Hepatocyte (in vitro differentiated cells): ENCODE measurements at regions not wholly inside any gene's neighbourhood (a gene's known extent, or its start where the extent isn't known, plus 50 kb on each side); places are given as distances from the start of the nearest gene placed in this dataset.

Experiments
- DNase-seq: peaks from one replicate; pipeline ENCODE4 v3.0.0-alpha.2; 2016; ENCODE audit warnings: low spot score
- H2AFZ ChIP-seq: fragments of 200-600 bp; sonication (generic); 2 replicates; pipeline ENCODE4 v1.6.0; 2016; ENCODE audit warnings: antibody characterized with exemption, mild to moderate bottlenecking
- H3K27ac ChIP-seq: fragments of 200-600 bp; sonication (generic); 2 replicates; pipeline ENCODE4 v1.5.1; 2016; ENCODE audit warnings: mild to moderate bottlenecking
- H3K27me3 ChIP-seq: fragments of 200-600 bp; sonication (generic); 2 replicates; pipeline ENCODE4 v1.6.1; 2016
- H3K36me3 ChIP-seq: fragments of 200-600 bp; sonication (generic); replicated peaks from 2 replicates; pipeline ENCODE4 v1.5.1; 2016; ENCODE audit warnings: low read depth; ENCODE audit not compliant: insufficient read depth
- H3K4me1 ChIP-seq: fragments of 200-600 bp; sonication (generic); 2 replicates; pipeline ENCODE4 v1.5.1; 2016; ENCODE audit warnings: mild to moderate bottlenecking, moderate library complexity; ENCODE audit not compliant: insufficient read depth
- H3K4me2 ChIP-seq: fragments of 200-600 bp; sonication (generic); 2 replicates; pipeline ENCODE4 v1.6.0; 2016
- H3K4me3 ChIP-seq: fragments of 200-600 bp; sonication (generic); 2 replicates; pipeline ENCODE4 v1.5.1; 2016; ENCODE audit warnings: mild to moderate bottlenecking
- H3K79me2 ChIP-seq: fragments of 200-600 bp; sonication (generic); 2 replicates; pipeline ENCODE4 v1.6.0; 2017; ENCODE audit warnings: mild to moderate bottlenecking
- H3K9me2 ChIP-seq: fragments of 200-600 bp; sonication (generic); replicated peaks from 2 replicates; pipeline ENCODE4 v1.6.0; 2017; ENCODE audit warnings: mild to moderate bottlenecking; ENCODE audit not compliant: insufficient read depth
- H3K9me3 ChIP-seq: fragments of 200-600 bp; sonication (generic); 2 replicates; pipeline ENCODE4 v1.5.1; 2016; ENCODE audit warnings: low read depth, mild to moderate bottlenecking
- H4K20me1 ChIP-seq: fragments of 200-600 bp; sonication (generic); 2 replicates; pipeline ENCODE4 v1.6.0; 2016; ENCODE audit warnings: mild to moderate bottlenecking; ENCODE audit not compliant: insufficient read depth, poor library complexity, severe bottlenecking
- CTCF ChIP-seq: fragments of 200-600 bp; sonication (generic); IDR thresholded peaks from 2 replicates; pipeline ENCODE4 v1.5.1; 2016; ENCODE audit warnings: antibody characterized with exemption, mild to moderate bottlenecking; ENCODE audit not compliant: poor library complexity
- EZH2 ChIP-seq: fragments of 200-600 bp; sonication (generic); IDR thresholded peaks from 2 replicates; pipeline ENCODE4 v1.6.1; 2016; ENCODE audit warnings: antibody characterized with exemption, mild to moderate bottlenecking, borderline replicate concordance
- EZH2phosphoT487 ChIP-seq: fragments of 200-600 bp; sonication (generic); IDR thresholded peaks from one replicate; pipeline ENCODE4 v1.6.1; 2018; ENCODE audit warnings: antibody characterized with exemption, mild to moderate bottlenecking, low read depth, moderate library complexity; ENCODE audit not compliant: unreplicated experiment, severe bottlenecking
- WGBS: methylation state at CpG from one replicate; pipeline ENCODE4 v1.1.6; 2016; ENCODE audit warnings: low lambda C conversion rate; ENCODE audit errors: missing lambda C conversion rate; 5-methylcytosine and 5-hydroxymethylcytosine counted together

DNA sequence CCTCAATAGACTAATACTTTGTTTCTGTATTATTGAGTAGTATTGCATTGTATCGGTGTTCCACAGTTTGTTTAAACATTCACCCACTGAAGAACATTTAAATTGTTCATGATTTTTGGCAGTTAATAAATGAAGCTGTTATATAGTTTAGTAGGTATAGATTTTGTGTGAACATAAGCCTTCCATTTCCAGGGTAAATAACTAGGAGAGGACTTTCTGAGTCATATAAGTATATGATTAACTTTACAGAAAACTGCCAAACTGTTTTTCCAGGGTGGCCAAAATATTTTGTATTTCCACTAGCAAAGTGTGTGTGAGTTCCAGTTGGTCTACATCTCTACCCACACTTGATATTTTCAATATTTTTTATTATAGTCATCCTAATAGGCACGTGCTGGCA, 70.0 kb upstream of the MLIP start:
- Histone ChIP-seq H3K4me1 (peaks cover 9% of the 10 kb centered on the region), H3K36me3 (no peaks in the 10 kb centered on the region), H3K27me3 (no peaks in the 10 kb centered on the region), H4K20me1 (no peaks in the 10 kb centered on the region), H3K4me3 (no peak overlapping the region), H3K4me2 (no peak overlapping the region), H3K27ac (no peak overlapping the region), H2AFZ (no peak overlapping the region), H3K9me3 (no peaks in the 10 kb centered on the region), H3K79me2 (no peaks in the 10 kb centered on the region), H3K9me2 (no peaks in the 10 kb centered on the region)
- WGBS, result 91% methylated on average over 2 of the region's 2 CpGs
- no peak for TF ChIP-seq EZH2
- TF ChIP-seq CTCF, result no peak
- TF ChIP-seq EZH2phosphoT487, result no peak
- DNase-seq, result no peak

DNA sequence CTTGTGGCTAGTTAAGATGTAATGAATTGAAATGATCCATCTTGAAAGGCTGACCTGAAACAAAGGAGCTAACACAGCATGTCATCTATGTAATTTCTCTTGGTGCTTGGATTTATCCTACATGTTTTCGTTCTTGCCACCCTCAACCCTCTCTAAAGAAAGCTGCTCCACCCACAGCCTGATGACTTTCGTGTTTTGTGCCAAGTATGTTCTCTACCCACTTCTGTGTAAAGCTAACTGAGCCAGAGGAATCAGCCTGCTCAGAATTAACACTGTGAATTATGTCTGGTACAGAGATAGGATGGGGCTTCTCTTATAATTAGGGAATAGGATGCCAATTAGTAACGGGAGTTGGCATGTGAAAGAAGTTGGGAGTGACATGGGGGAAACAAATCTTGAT, 67.9 kb upstream of the MLIP start:
- no peak overlapping the region for H2AFZ ChIP-seq
- H3K27ac ChIP-seq, result no peak overlapping the region
- no peaks in the 10 kb centered on the region for H3K79me2 ChIP-seq
- H3K9me2 ChIP-seq, result no peaks in the 10 kb centered on the region
- no peaks in the 10 kb centered on the region for H3K27me3 ChIP-seq
- H3K4me1 ChIP-seq, result no peaks in the 10 kb centered on the region
- H3K4me3 ChIP-seq, result no peak overlapping the region
- DNase-seq, result no peak
- no peaks in the 10 kb centered on the region for H4K20me1 ChIP-seq
- no peaks in the 10 kb centered on the region for H3K9me3 ChIP-seq
- no peaks in the 10 kb centered on the region for H3K36me3 ChIP-seq
- WGBS, result 87% methylated on average over 3 of the region's 3 CpGs
- no peak overlapping the region for H3K4me2 ChIP-seq
- no peak for TF ChIP-seq EZH2
- no peak for TF ChIP-seq CTCF
- TF ChIP-seq EZH2phosphoT487, result no peak

DNA sequence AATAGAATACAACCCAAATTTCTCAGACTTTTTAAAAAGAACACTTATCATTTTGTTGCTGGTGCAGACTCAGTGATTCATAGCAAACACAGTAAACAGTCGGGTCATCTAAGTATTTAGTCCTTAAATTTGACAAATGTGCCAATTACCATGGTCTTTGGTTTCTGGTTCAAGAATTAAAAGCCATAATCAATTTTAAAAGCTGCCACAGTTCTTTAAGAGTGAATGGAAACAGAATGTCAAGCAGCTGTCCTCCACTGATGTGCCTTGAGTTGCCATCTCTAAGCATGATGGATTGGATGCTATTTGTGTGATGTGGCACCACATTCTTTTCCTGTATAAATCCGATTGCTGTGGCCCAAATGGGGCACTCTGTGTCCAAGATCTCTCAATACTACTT, 67.2 kb upstream of the MLIP start:
- Histone ChIP-seq H3K36me3 (no peaks in the 10 kb centered on the region), H3K4me2 (no peak overlapping the region)
- 65% methylated on average over 2 of the region's 2 CpGs for WGBS

More for the DNA sequence above, 67.2 kb upstream of the MLIP start:
- TF ChIP-seq EZH2phosphoT487 (no peak), CTCF (no peak), EZH2 (no peak)
- Histone ChIP-seq H3K27ac (no peak overlapping the region), H3K9me2 (no peaks in the 10 kb centered on the region), H3K9me3 (no peaks in the 10 kb centered on the region), H2AFZ (no peak overlapping the region), H3K4me3 (no peak overlapping the region), H3K4me1 (peaks cover 6% of the 10 kb centered on the region), H3K79me2 (no peaks in the 10 kb centered on the region), H4K20me1 (no peaks in the 10 kb centered on the region), H3K27me3 (no peaks in the 10 kb centered on the region)
- no peak for DNase-seq
